ENCODE measurements at regions not wholly inside any gene's neighbourhood (a gene's known extent, or its start where the extent isn't known, plus 50 kb on each side); places are given as distances from the start of the nearest gene placed in this dataset.
A peak's percentile ranks its signal among the peaks of the same experiment; 100 is the strongest.

DNA sequence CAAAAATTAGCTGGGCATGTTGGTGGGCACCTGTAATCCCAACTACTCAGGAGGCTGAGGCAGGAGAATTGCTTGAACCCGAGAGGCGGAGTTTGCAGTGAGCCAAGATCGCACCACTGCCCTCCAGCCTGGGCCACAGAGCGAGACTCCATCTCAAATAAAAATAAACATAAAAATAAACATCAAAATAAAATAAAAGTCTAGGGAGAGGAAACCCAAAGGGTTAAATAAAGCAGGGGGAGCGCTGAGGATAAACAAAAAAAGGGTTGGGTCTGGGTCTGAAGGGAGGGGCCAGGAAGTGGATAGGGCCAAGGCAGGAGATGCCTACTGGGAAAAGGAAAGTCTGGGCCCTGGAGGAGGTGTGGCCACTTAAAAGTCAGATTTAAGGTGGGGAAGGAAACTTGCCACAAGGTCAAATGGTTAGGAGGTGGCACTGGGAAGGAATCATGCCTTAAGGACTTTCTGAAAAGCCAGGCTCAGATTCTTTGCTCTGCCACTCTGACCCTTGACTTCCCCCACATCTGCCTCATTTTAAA is 150.0 kb downstream of the ADSS2 start:
- Histone ChIP-seq H3K27me3 (ENCODE audit: control insufficient read depth in 2 of 2, insufficient read depth in 2 of 2, low read length in 2 of 2) (no peaks in the 10 kb centered on the region), H3K4me1 (ENCODE audit: control insufficient read depth in 2 of 2, insufficient read depth in 2 of 2, low read length in 2 of 2) (peaks cover 0 to 3% of the 10 kb centered on the region in 2 donors), H3K9me3 (ENCODE audit: control insufficient read depth in 2 of 3, low read length in 3 of 3) (no peaks in the 10 kb centered on the region), H3K4me3 (ENCODE audit: low read length) (no peak overlapping the region), H3K36me3 (ENCODE audit: control insufficient read depth in 2 of 3, insufficient read depth in 3 of 3, low read length in 3 of 3) (no peaks in the 10 kb centered on the region), H3K27ac (ENCODE audit: low read depth, low read length) (no peak overlapping the region)
- DNase-seq, result no peak
- Mint-ChIP-seq H3K27ac (peak overlapping the region in 1 of 9 donors; percentile 67), H3K4me3 (peak overlapping the region in 1 of 10 donors; percentile 30), H3K4me1 (peaks cover 5 to 13% (median 7%) of the 10 kb centered on the region in 7 donors), H3K27me3 (peaks cover 0 to 2% (median 0%) of the 10 kb centered on the region in 5 donors), H3K9me3 (peaks cover 0 to 5% (median 0%) of the 10 kb centered on the region in 11 donors), H3K36me3 (peaks cover 0 to 5% (median 0%) of the 10 kb centered on the region in 5 donors)
- ChIA-PET POLR2A (no interaction called here), CTCF (no interaction called here)
- ATAC-seq, result no peak
- intact Hi-C loops (cut with micrococcal nuclease), result no loop called here

DNA sequence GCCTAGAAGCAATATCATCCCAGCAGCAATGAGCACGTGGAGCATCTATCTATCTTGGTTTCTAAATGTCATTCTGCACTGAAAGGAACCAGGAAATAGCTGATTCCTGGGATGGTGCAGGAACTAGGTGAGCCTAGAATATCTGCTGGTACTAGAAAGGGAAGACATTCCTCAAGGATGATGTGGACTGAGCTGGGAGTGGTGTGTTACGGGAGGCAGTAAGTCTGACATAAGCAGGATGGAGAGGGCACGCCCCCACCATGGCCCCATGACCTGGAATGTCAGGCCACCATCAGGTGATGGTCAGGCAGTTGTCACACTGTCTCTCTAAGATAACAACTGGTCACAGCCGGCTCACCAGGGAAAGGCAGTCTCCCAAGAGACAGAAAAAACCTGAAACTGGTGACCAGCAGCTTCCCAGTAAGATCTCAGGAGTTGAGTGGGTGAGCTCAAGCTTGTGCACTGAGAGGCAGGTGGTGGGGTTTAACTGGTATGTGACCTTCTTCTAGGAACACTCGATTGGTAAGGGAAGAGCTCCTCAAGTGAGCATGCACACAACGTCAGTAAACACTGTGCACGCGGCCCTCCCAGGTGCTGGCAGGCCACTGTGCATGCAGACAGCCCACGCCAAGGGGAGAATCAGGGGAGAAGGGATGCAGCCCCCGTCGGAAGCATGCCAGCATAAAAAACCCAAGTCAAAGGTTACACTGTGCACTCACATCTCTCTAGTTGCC is 148.7 kb downstream of the ADSS2 start:
- peak overlapping the region in 3 of 9 donors; percentile 4 to 43 (median 7) for H3K27ac Mint-ChIP-seq
- POLR2A ChIA-PET, result no interaction called here
- CTCF ChIA-PET, result no interaction called here
- peaks cover 5 to 13% (median 7%) of the 10 kb centered on the region in 7 donors for H3K4me1 Mint-ChIP-seq
- H3K9me3 ChIP-seq (ENCODE audit: control insufficient read depth in 2 of 3, low read length in 3 of 3), result no peaks in the 10 kb centered on the region
- no peaks in the 10 kb centered on the region for H3K36me3 ChIP-seq (ENCODE audit: control insufficient read depth in 2 of 3, insufficient read depth in 3 of 3, low read length in 3 of 3)
- H3K36me3 Mint-ChIP-seq, result peaks cover 0 to 9% (median 0%) of the 10 kb centered on the region in 5 donors
- ATAC-seq, result no peak
- intact Hi-C loops (cut with micrococcal nuclease), result no loop called here
- no peaks in the 10 kb centered on the region for H3K27me3 ChIP-seq (ENCODE audit: control insufficient read depth in 2 of 2, insufficient read depth in 2 of 2, low read length in 2 of 2)
- no peak overlapping the region for H3K4me3 ChIP-seq (ENCODE audit: low read length)
- no peak overlapping the region for H3K4me3 Mint-ChIP-seq
- peaks cover 0 to 3% of the 10 kb centered on the region in 2 donors for H3K4me1 ChIP-seq (ENCODE audit: control insufficient read depth in 2 of 2, insufficient read depth in 2 of 2, low read length in 2 of 2)
- no peak for DNase-seq
- H3K9me3 Mint-ChIP-seq, result peaks cover 0 to 10% (median 0%) of the 10 kb centered on the region in 11 donors
- peaks cover 0 to 2% (median 0%) of the 10 kb centered on the region in 5 donors for H3K27me3 Mint-ChIP-seq
- H3K27ac ChIP-seq (ENCODE audit: low read depth, low read length), result no peak overlapping the region

GRCh38 chr1:244303610-244303969 is 148.1 kb downstream of the ADSS2 start:
- Histone ChIP-seq H3K36me3 (ENCODE audit: control insufficient read depth in 2 of 3, insufficient read depth in 3 of 3, low read length in 3 of 3) (no peaks in the 10 kb centered on the region), H3K4me3 (ENCODE audit: low read length) (no peak overlapping the region), H3K27me3 (ENCODE audit: control insufficient read depth in 2 of 2, insufficient read depth in 2 of 2, low read length in 2 of 2) (no peaks in the 10 kb centered on the region), H3K4me1 (ENCODE audit: control insufficient read depth in 2 of 2, insufficient read depth in 2 of 2, low read length in 2 of 2) (peaks cover 0 to 3% of the 10 kb centered on the region in 2 donors), H3K9me3 (ENCODE audit: control insufficient read depth in 2 of 3, low read length in 3 of 3) (no peaks in the 10 kb centered on the region), H3K27ac (ENCODE audit: low read depth, low read length) (no peak overlapping the region)
- Mint-ChIP-seq H3K4me1 (peaks cover 5 to 13% (median 7%) of the 10 kb centered on the region in 7 donors), H3K27me3 (peaks cover 0 to 2% (median 0%) of the 10 kb centered on the region in 5 donors), H3K27ac (no peak overlapping the region), H3K9me3 (peaks cover 0 to 10% (median 0%) of the 10 kb centered on the region in 11 donors), H3K36me3 (peaks cover 0 to 10% (median 0%) of the 10 kb centered on the region in 5 donors), H3K4me3 (no peak overlapping the region)
- CTCF ChIA-PET, result no interaction called here
- DNase-seq (no peak), ATAC-seq (no peak)
- intact Hi-C loops (cut with micrococcal nuclease), result no loop called here
- POLR2A ChIA-PET, result no interaction called here

GRCh38 chr1:244304156-244304555 is 147.6 kb downstream of the ADSS2 start:
- H3K27ac Mint-ChIP-seq, result no peak overlapping the region

GRCh38 chr1:244304656-244305055 is 147.1 kb downstream of the ADSS2 start:
- no peak overlapping the region for H3K4me3 Mint-ChIP-seq
- peaks cover 0 to 2% (median 0%) of the 10 kb centered on the region in 5 donors for H3K27me3 Mint-ChIP-seq
- ATAC-seq (no peak), DNase-seq (no peak)
- H3K27ac Mint-ChIP-seq, result peak overlapping the region in 1 of 9 donors; percentile 14
- H3K4me1 Mint-ChIP-seq, result peaks cover 0 to 8% (median under 1%) of the 10 kb centered on the region in 7 donors
- Histone ChIP-seq H3K36me3 (ENCODE audit: control insufficient read depth in 2 of 3, insufficient read depth in 3 of 3, low read length in 3 of 3) (no peaks in the 10 kb centered on the region), H3K4me1 (ENCODE audit: control insufficient read depth in 2 of 2, insufficient read depth in 2 of 2, low read length in 2 of 2) (no peaks in the 10 kb centered on the region), H3K27me3 (ENCODE audit: control insufficient read depth in 2 of 2, insufficient read depth in 2 of 2, low read length in 2 of 2) (no peaks in the 10 kb centered on the region), H3K27ac (ENCODE audit: low read depth, low read length) (no peak overlapping the region), H3K4me3 (ENCODE audit: low read length) (no peak overlapping the region), H3K9me3 (ENCODE audit: control insufficient read depth in 2 of 3, low read length in 3 of 3) (no peaks in the 10 kb centered on the region)
- peaks cover 0 to 7% (median 0%) of the 10 kb centered on the region in 11 donors for H3K9me3 Mint-ChIP-seq
- CTCF ChIA-PET, result no interaction called here
- peaks cover 0 to 11% (median 0%) of the 10 kb centered on the region in 5 donors for H3K36me3 Mint-ChIP-seq
- POLR2A ChIA-PET, result no interaction called here
- intact Hi-C loops (cut with micrococcal nuclease), result no loop called here

More at GRCh38 chr1:244304156-244304555, 147.6 kb downstream of the ADSS2 start:
- Mint-ChIP-seq H3K4me1 (peaks cover 4 to 13% (median 6%) of the 10 kb centered on the region in 7 donors), H3K27me3 (peaks cover 0 to 2% (median 0%) of the 10 kb centered on the region in 5 donors), H3K36me3 (peaks cover 0 to 10% (median 0%) of the 10 kb centered on the region in 5 donors), H3K9me3 (peaks cover 0 to 10% (median 0%) of the 10 kb centered on the region in 11 donors), H3K4me3 (no peak overlapping the region)
- H3K27ac ChIP-seq (ENCODE audit: low read depth, low read length), result no peak overlapping the region
- no peaks in the 10 kb centered on the region for H3K9me3 ChIP-seq (ENCODE audit: control insufficient read depth in 2 of 3, low read length in 3 of 3)
- intact Hi-C loops (cut with micrococcal nuclease), result no loop called here
- no peaks in the 10 kb centered on the region for H3K27me3 ChIP-seq (ENCODE audit: control insufficient read depth in 2 of 2, insufficient read depth in 2 of 2, low read length in 2 of 2)
- DNase-seq (no peak), ATAC-seq (no peak)
- no peak overlapping the region for H3K4me3 ChIP-seq (ENCODE audit: low read length)
- peaks cover 0 to 2% of the 10 kb centered on the region in 2 donors for H3K4me1 ChIP-seq (ENCODE audit: control insufficient read depth in 2 of 2, insufficient read depth in 2 of 2, low read length in 2 of 2)
- no peaks in the 10 kb centered on the region for H3K36me3 ChIP-seq (ENCODE audit: control insufficient read depth in 2 of 3, insufficient read depth in 3 of 3, low read length in 3 of 3)
- POLR2A ChIA-PET, result no interaction called here
- CTCF ChIA-PET, result no interaction called here

GRCh38 chr1:244305776-244306341 is 145.8 kb downstream of the ADSS2 start:
- H3K36me3 ChIP-seq (ENCODE audit: control insufficient read depth in 2 of 3, insufficient read depth in 3 of 3, low read length in 3 of 3), result no peaks in the 10 kb centered on the region
- H3K4me3 ChIP-seq (ENCODE audit: low read length), result no peak overlapping the region
- H3K27ac ChIP-seq (ENCODE audit: low read depth, low read length), result no peak overlapping the region
- ATAC-seq, result no peak
- peaks cover 0 to 9% (median 0%) of the 10 kb centered on the region in 11 donors for H3K9me3 Mint-ChIP-seq
- intact Hi-C loops (cut with micrococcal nuclease), result no loop called here
- no peak for DNase-seq
- peaks cover 0 to 14% (median 0%) of the 10 kb centered on the region in 5 donors for H3K36me3 Mint-ChIP-seq
- no peaks in the 10 kb centered on the region for H3K27me3 ChIP-seq (ENCODE audit: control insufficient read depth in 2 of 2, insufficient read depth in 2 of 2, low read length in 2 of 2)
- POLR2A ChIA-PET, result no interaction called here
- H3K27me3 Mint-ChIP-seq, result peaks cover 0 to 2% (median 0%) of the 10 kb centered on the region in 5 donors
- no peak overlapping the region for H3K27ac Mint-ChIP-seq
- H3K4me3 Mint-ChIP-seq, result no peak overlapping the region
- CTCF ChIA-PET, result no interaction called here
- no peaks in the 10 kb centered on the region for H3K4me1 ChIP-seq (ENCODE audit: control insufficient read depth in 2 of 2, insufficient read depth in 2 of 2, low read length in 2 of 2)
- peaks cover 0 to 7% (median 0%) of the 10 kb centered on the region in 7 donors for H3K4me1 Mint-ChIP-seq
- no peaks in the 10 kb centered on the region for H3K9me3 ChIP-seq (ENCODE audit: control insufficient read depth in 2 of 3, low read length in 3 of 3)
